Sigmoid colon (tissue), 6 donors: ENCODE measurements at regions not wholly inside any gene's neighbourhood (a gene's known extent, or its start where the extent isn't known, plus 50 kb on each side); places are given as distances from the start of the nearest gene placed in this dataset.
"Not testable (repeated sequence)": the region's sequence is repeated elsewhere in the genome, so short reads cannot be mapped to it uniquely, and the experiment has no call there.

Experiments
- DNase-seq: peaks from one replicate; pipeline ENCODE4 v3.0.0-alpha.2; 2019
- H3K27ac ChIP-seq, 4 donors: fragments of 200-600 bp; sonication (generic); one replicate each; pipeline ENCODE4 v1.5.1; 2016 to 2019; ENCODE audit warnings: mild to moderate bottlenecking in 1 of 4
- H3K27me3 ChIP-seq, 3 donors: fragments of 200-600 bp; sonication (generic); one replicate each; pipeline ENCODE4 v1.5.1; 2019; ENCODE audit warnings: mild to moderate bottlenecking in 1 of 3
- H3K36me3 ChIP-seq, 4 donors: fragments of 200-600 bp; sonication (generic); one replicate each; pipeline ENCODE4 v1.5.1; 2016 to 2019
- H3K4me1 ChIP-seq, 4 donors: fragments of 200-600 bp; sonication (generic); one replicate each; pipeline ENCODE4 v1.5.1; 2017 to 2019
- H3K4me3 ChIP-seq, 4 donors: fragments of 200-600 bp; sonication (generic); one replicate each; pipeline ENCODE4 v1.5.1; 2017 to 2019; ENCODE audit warnings: mild to moderate bottlenecking in 2 of 4, moderate library complexity in 1 of 4
- H3K9me3 ChIP-seq, 4 donors: fragments of 200-600 bp in 3 of 4; sonication (generic) in 3 of 4; one replicate each; pipeline versions ENCODE4 v1.5.1 to v1.6.1; 2013 to 2019
- EP300 ChIP-seq, 4 donors: sonication (generic); formaldehyde crosslinking; IDR thresholded peaks; one replicate each; pipeline ENCODE4 v1.6.1; 2017; ENCODE audit warnings: antibody characterized with exemption in 4 of 4
- POLR2A ChIP-seq, 2 donors: fragments of 450-650 bp; IDR thresholded peaks; one replicate each; pipeline ENCODE4 v1.6.1; 2016; ENCODE audit warnings: antibody characterized with exemption in 2 of 2, mild to moderate bottlenecking in 2 of 2, moderate library complexity in 2 of 2
- POLR2AphosphoS5 ChIP-seq, 4 donors: sonication (generic); formaldehyde crosslinking; IDR thresholded peaks; one replicate each; pipeline ENCODE4 v1.6.1; 2017; ENCODE audit warnings: antibody characterized with exemption in 4 of 4
- WGBS, 2 donors: extraction: QIAGEN DNeasy Blood & Tissue Kit; methylation state at CpG; one replicate each; pipeline ENCODE4 v1.1.7; 2013; 5-methylcytosine and 5-hydroxymethylcytosine counted together
- intact Hi-C: fragments of 100-400 bp; cut with DNase I; formaldehyde crosslinking; loops from one replicate; pipeline ENCODE4 v1.15.1; 2023
- TF ChIP-seq, protein P1 (sequence below), 4 experiments: fragments of 450-650 bp in 3 of 4; fragments of 200-600 bp in 1 of 4; IDR thresholded peaks; one replicate each; pipeline ENCODE4 v1.5.1; 2016 to 2019; ENCODE audit warnings: antibody characterized with exemption in 4 of 4, mild to moderate bottlenecking in 3 of 4, moderate library complexity in 2 of 4
- donor health status: healthy with polysubstance abuse.
- donor health status: healthy.

- H3K4me1 ChIP-seq: peaks cover 0 to 18% (median 8%) of the 10 kb centered on the region in 4 donors
- H3K9me3 ChIP-seq: no peaks in the 10 kb centered on the region
- no peak overlapping the region for H3K27ac ChIP-seq
- no peaks in the 10 kb centered on the region for H3K36me3 ChIP-seq
- no peak overlapping the region for H3K4me3 ChIP-seq
- no peak for DNase-seq
- no peaks in the 10 kb centered on the region for H3K27me3 ChIP-seq
- TF ChIP-seq POLR2AphosphoS5 (IDR thresholded peaks at IDR 0.05) (no peak), POLR2A (IDR thresholded peaks at IDR 0.05) (no peak), EP300 (IDR thresholded peaks at IDR 0.05) (no peak)
- TF ChIP-seq, protein P1, sequence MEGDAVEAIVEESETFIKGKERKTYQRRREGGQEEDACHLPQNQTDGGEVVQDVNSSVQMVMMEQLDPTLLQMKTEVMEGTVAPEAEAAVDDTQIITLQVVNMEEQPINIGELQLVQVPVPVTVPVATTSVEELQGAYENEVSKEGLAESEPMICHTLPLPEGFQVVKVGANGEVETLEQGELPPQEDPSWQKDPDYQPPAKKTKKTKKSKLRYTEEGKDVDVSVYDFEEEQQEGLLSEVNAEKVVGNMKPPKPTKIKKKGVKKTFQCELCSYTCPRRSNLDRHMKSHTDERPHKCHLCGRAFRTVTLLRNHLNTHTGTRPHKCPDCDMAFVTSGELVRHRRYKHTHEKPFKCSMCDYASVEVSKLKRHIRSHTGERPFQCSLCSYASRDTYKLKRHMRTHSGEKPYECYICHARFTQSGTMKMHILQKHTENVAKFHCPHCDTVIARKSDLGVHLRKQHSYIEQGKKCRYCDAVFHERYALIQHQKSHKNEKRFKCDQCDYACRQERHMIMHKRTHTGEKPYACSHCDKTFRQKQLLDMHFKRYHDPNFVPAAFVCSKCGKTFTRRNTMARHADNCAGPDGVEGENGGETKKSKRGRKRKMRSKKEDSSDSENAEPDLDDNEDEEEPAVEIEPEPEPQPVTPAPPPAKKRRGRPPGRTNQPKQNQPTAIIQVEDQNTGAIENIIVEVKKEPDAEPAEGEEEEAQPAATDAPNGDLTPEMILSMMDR (IDR thresholded peaks at IDR 0.05): no peak
- intact Hi-C loops: no loop called here
- 89 to 93% methylated on average over 2 of the region's 2 CpGs for WGBS, 2 donors
Measured at GRCh38 chr2:216932113-216932862, 72.4 kb upstream of the TNP1 start.

DNA sequence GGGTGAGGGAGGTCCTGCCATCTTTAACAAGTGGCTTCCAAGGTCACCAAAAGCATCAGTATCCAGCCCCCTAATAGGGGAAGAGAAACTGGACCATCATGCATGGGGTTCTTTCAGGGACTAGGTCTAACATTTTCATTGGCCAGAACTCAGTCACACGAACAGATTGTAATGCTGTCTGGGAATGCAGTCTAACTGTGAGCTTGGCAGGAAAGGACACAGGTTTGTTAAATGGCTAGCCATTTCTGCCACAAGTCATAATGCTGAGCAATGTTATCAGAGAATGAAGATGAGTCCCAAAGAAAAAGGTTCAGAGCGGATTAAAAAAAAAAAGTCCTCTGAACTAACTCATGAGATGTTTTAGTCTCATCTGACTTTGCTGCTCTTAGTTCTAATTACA lies 70.9 kb upstream of the TNP1 start:
- Histone ChIP-seq H3K9me3 (no peaks in the 10 kb centered on the region), H3K27ac (no peak overlapping the region), H3K4me1 (peaks cover 0 to 9% (median 0%) of the 10 kb centered on the region in 4 donors), H3K4me3 (no peak overlapping the region), H3K36me3 (no peaks in the 10 kb centered on the region), H3K27me3 (no peaks in the 10 kb centered on the region)
- no peak for DNase-seq
- WGBS, 2 donors: 82 to 92% methylated on average over 2 of the region's 2 CpGs
- intact Hi-C loops: no loop called here
- TF ChIP-seq POLR2AphosphoS5 (IDR thresholded peaks at IDR 0.05) (no peak), EP300 (IDR thresholded peaks at IDR 0.05) (no peak), POLR2A (IDR thresholded peaks at IDR 0.05) (no peak)
- TF ChIP-seq, protein P1 (IDR thresholded peaks at IDR 0.05): no peak

DNA sequence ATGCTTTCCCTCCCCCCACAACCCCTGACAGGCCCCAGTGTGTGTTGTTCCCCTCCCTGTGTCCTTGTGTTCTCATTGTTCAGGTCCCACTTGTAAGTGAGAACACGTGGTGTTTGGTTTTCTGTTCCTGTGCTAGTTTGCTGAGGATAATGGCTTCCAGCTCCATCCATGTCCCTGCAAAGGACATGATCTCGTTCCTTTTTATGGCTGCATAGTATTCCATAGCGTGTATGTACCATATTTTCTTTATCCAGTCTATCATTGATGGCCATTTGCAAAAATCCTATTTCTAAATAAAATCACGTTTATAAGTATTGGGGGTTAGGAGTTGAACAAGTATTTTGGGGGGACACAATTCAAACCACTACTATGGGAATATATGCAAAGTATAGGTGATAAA lies 69.5 kb upstream of the TNP1 start:
- intact Hi-C loops, H3K9me3 ChIP-seq, H3K27ac ChIP-seq, DNase-seq, H3K4me3 ChIP-seq, H3K36me3 ChIP-seq, H3K4me1 ChIP-seq, H3K27me3 ChIP-seq: not testable (repeated sequence)
- WGBS, 2 donors: 74 to 86% methylated on average over 4 of the region's 4 CpGs

GRCh38 chr2:216927163-216927562 lies 67.3 kb upstream of the TNP1 start:
- no peaks in the 10 kb centered on the region for H3K36me3 ChIP-seq
- intact Hi-C loops: no loop called here
- H3K27me3 ChIP-seq: no peaks in the 10 kb centered on the region
- 61 to 75% methylated on average over 5 of the region's 5 CpGs for WGBS, 2 donors
- H3K27ac ChIP-seq: no peak overlapping the region
- H3K4me1 ChIP-seq: no peaks in the 10 kb centered on the region
- TF ChIP-seq POLR2A (IDR thresholded peaks at IDR 0.05) (no peak), POLR2AphosphoS5 (IDR thresholded peaks at IDR 0.05) (no peak), EP300 (IDR thresholded peaks at IDR 0.05) (no peak)
- TF ChIP-seq, protein P1 (IDR thresholded peaks at IDR 0.05): no peak
- H3K4me3 ChIP-seq: no peak overlapping the region
- H3K9me3 ChIP-seq: no peaks in the 10 kb centered on the region
- DNase-seq: no peak

DNA sequence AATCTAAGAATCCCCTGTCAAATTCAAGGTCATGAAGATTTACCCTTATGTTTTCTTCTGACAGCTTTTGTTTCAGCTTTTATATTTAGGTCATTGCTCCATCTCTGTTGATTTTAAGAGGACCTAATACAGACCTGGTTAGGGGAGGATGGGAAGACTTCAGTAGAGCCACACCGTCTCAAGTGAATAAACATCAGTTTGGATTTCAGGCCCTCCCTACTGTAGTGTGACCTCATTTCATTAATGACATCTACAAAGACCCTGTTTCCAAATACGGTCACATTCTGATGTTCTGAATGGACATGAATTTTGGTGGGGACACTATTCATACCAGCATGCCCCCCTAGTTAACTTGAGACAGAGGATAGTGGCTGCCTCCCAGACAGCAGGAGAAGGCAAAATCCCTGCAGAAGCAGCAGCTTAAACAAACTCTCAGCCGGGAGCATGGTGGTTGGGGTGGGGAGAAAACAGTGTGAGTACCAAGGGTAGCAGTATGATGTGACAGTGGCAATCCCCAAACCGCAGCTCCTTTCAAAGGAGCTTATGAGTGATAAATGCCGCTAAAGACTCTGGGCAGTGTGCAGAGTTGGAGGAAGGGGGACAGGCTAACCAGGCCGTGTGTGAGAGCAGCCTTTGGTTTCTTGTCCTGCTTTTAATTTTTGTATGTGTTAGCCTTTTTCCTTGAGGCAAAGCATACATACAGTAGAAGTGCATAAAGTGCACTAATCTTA lies 65.9 kb upstream of the TNP1 start:
- TF ChIP-seq POLR2AphosphoS5 (IDR thresholded peaks at IDR 0.05) (no peak), POLR2A (IDR thresholded peaks at IDR 0.05) (no peak), EP300 (IDR thresholded peaks at IDR 0.05) (no peak)
- TF ChIP-seq, protein P1 (IDR thresholded peaks at IDR 0.05): no peak
- H3K9me3 ChIP-seq: no peaks in the 10 kb centered on the region
- H3K36me3 ChIP-seq: no peaks in the 10 kb centered on the region
- WGBS, 2 donors: 70 to 81% methylated on average over 6 of the region's 6 CpGs
- H3K4me1 ChIP-seq: no peaks in the 10 kb centered on the region
- no peak for DNase-seq
- no peak overlapping the region for H3K4me3 ChIP-seq
- no peak overlapping the region for H3K27ac ChIP-seq
- no peaks in the 10 kb centered on the region for H3K27me3 ChIP-seq
- intact Hi-C loops: no loop called here
